H1 (cell line): ENCODE measurements at regions not wholly inside any gene's neighbourhood (a gene's known extent, or its start where the extent isn't known, plus 50 kb on each side); places are given as distances from the start of the nearest gene placed in this dataset.

Experiments used
- BRCA1 ChIP-seq: IDR thresholded peaks from 2 replicates; pipeline ENCODE4 v1.6.1; 2012; ENCODE audit warnings: low read depth, low read length, improper control_type of control experiment
- CHD7 ChIP-seq: fragments of 300-600 bp; sonication (generic); IDR thresholded peaks from 2 replicates; pipeline ENCODE4 v1.7.1; 2012; ENCODE audit warnings: low read length, moderate library complexity, mild to moderate bottlenecking, inconsistent platforms; ENCODE audit not compliant: insufficient replicate concordance
- HDAC2 ChIP-seq, 2 experiments: fragments of 300-600 bp in 1 of 2; sonication (generic) in 1 of 2; IDR thresholded peaks; 2 replicates each; pipeline ENCODE4 v1.6.1; 2011 to 2012; ENCODE audit warnings: low read depth in 2 of 2, low read length in 2 of 2, mild to moderate bottlenecking in 2 of 2, moderate library complexity in 2 of 2, borderline replicate concordance in 1 of 2, inconsistent platforms in 1 of 2
- POLR2A ChIP-seq, 2 experiments: IDR thresholded peaks; 1 replicate in 1 of 2; 2 replicates in 1 of 2; pipeline ENCODE4 v1.6.1; 2011; ENCODE audit warnings: low read depth in 2 of 2, low read length in 2 of 2, mild to moderate bottlenecking in 2 of 2; ENCODE audit errors: control extremely low read depth in 1 of 2
- POU5F1 ChIP-seq: IDR thresholded peaks from 2 replicates; pipeline ENCODE4 v1.6.1; 2011; ENCODE audit warnings: low read depth, mild to moderate bottlenecking, low read length, moderate library complexity
- RBBP5 ChIP-seq: IDR thresholded peaks from 2 replicates; pipeline ENCODE4 v1.7.1; 2012; ENCODE audit warnings: low read depth, mild to moderate bottlenecking, inconsistent platforms, low read length, moderate library complexity, borderline replicate concordance
- SAP30 ChIP-seq: fragments of 300-600 bp; sonication (generic); IDR thresholded peaks from 2 replicates; pipeline ENCODE4 v1.7.1; 2012; ENCODE audit warnings: low read length, moderate library complexity, mild to moderate bottlenecking, inconsistent platforms; ENCODE audit not compliant: insufficient read depth, insufficient replicate concordance
- SIRT6 ChIP-seq: IDR thresholded peaks from one replicate; pipeline ENCODE4 v1.7.1; 2012; ENCODE audit warnings: low read length, inconsistent platforms
- SIX5 ChIP-seq: IDR thresholded peaks from 2 replicates; pipeline ENCODE4 v1.6.1; 2011; ENCODE audit warnings: mild to moderate bottlenecking, low read depth, low read length
- YY1 ChIP-seq: IDR thresholded peaks from 2 replicates; pipeline ENCODE4 v1.6.1; 2011; ENCODE audit warnings: low read depth, mild to moderate bottlenecking, low read length

GRCh38 chr14:34228650-34228976, 233.4 kb downstream of the SPTSSA start (continued):
- TF ChIP-seq CHD7 (no peak), SIRT6 (no peak), YY1 (no peak), POLR2A (IDR thresholded peaks at IDR 0.05; ENCODE audit: control extremely low read depth in 1 of 2, low read depth in 2 of 2, low read length in 2 of 2) (no peak), RBBP5 (no peak), HDAC2 (IDR thresholded peaks at IDR 0.05; ENCODE audit: borderline replicate concordance in 1 of 2, low read depth in 2 of 2, low read length in 2 of 2) (no peak), POU5F1 (no peak), BRCA1 (no peak), SIX5 (no peak), SAP30 (no peak)
- TF ChIP-seq, all 59 proteins: peak for 0
